ENCODE measurements at regions not wholly inside any gene's neighbourhood (a gene's known extent, or its start where the extent isn't known, plus 50 kb on each side); places are given as distances from the start of the nearest gene placed in this dataset.

GRCh38 chrX:43345166-43345565, 310.9 kb upstream of the MAOA start:
- TF ChIP-seq, protein P1, sequence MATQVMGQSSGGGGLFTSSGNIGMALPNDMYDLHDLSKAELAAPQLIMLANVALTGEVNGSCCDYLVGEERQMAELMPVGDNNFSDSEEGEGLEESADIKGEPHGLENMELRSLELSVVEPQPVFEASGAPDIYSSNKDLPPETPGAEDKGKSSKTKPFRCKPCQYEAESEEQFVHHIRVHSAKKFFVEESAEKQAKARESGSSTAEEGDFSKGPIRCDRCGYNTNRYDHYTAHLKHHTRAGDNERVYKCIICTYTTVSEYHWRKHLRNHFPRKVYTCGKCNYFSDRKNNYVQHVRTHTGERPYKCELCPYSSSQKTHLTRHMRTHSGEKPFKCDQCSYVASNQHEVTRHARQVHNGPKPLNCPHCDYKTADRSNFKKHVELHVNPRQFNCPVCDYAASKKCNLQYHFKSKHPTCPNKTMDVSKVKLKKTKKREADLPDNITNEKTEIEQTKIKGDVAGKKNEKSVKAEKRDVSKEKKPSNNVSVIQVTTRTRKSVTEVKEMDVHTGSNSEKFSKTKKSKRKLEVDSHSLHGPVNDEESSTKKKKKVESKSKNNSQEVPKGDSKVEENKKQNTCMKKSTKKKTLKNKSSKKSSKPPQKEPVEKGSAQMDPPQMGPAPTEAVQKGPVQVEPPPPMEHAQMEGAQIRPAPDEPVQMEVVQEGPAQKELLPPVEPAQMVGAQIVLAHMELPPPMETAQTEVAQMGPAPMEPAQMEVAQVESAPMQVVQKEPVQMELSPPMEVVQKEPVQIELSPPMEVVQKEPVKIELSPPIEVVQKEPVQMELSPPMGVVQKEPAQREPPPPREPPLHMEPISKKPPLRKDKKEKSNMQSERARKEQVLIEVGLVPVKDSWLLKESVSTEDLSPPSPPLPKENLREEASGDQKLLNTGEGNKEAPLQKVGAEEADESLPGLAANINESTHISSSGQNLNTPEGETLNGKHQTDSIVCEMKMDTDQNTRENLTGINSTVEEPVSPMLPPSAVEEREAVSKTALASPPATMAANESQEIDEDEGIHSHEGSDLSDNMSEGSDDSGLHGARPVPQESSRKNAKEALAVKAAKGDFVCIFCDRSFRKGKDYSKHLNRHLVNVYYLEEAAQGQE (IDR thresholded peaks at IDR 0.05; ENCODE audit: insufficient read depth in 1 of 2, low read depth in 2 of 2, low read length in 2 of 2): no peak
- TF ChIP-seq SIN3A (IDR thresholded peaks at IDR 0.05; ENCODE audit: borderline replicate concordance, insufficient read depth, low read length) (no peak), POLR2AphosphoS5 (IDR thresholded peaks at IDR 0.05; ENCODE audit: low read depth, low read length) (no peak), TAF1 (IDR thresholded peaks at IDR 0.05; ENCODE audit: borderline replicate concordance, insufficient read depth, low read length) (no peak), FOXP2 (optimal IDR thresholded peaks at IDR 0.05; ENCODE audit: borderline replicate concordance, extremely low read depth, extremely low read length, insufficient read depth) (no peak)

DNA sequence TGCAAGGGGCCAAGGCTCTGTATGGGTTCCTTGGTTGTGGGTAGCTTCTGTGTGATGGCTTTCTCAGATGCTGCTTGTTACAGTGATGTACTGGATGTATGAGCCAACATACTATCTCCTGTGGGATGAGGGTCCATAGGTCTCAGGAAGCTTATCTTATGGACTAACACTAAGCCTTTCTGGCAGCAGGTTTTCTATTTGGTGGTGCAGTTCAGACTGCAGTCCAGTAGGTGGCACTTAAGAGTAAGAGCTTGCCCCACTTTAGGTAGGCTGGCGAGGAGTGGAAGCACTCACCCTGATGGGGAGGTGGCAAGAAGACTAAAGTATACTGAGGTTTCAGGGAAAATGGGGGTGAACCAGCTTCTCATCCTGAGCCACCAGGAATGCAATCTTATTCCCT, 306.7 kb upstream of the MAOA start:
- TF ChIP-seq SIN3A (IDR thresholded peaks at IDR 0.05; ENCODE audit: borderline replicate concordance, insufficient read depth, low read length) (no peak), TAF1 (IDR thresholded peaks at IDR 0.05; ENCODE audit: borderline replicate concordance, insufficient read depth, low read length) (no peak), POLR2AphosphoS5 (IDR thresholded peaks at IDR 0.05; ENCODE audit: low read depth, low read length) (no peak), FOXP2 (optimal IDR thresholded peaks at IDR 0.05; ENCODE audit: borderline replicate concordance, extremely low read depth, extremely low read length, insufficient read depth) (no peak)
- TF ChIP-seq, protein P1 (IDR thresholded peaks at IDR 0.05; ENCODE audit: insufficient read depth in 1 of 2, low read depth in 2 of 2, low read length in 2 of 2): no peak

DNA sequence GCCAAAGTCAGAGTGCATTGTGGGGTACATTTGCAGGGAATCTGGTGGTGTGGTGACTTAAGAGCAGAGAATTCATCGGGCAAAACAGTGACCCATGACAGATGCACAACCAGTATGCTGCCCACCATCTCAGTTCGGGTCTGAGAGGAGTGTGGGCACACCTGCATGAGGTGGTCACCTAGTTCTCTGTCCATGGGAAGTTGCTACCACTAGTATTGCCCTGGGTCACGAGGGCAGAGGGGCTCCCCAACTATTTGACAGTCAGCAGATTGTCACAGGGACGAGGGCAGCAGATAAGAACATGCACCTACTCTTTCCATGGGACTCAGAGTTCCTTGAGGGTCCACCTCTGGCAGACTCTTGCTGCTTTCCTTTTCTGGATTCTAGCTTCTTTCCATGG, 305.2 kb upstream of the MAOA start:
- TF ChIP-seq SIN3A (IDR thresholded peaks at IDR 0.05; ENCODE audit: borderline replicate concordance, insufficient read depth, low read length) (no peak), TAF1 (IDR thresholded peaks at IDR 0.05; ENCODE audit: borderline replicate concordance, insufficient read depth, low read length) (no peak), FOXP2 (optimal IDR thresholded peaks at IDR 0.05; ENCODE audit: borderline replicate concordance, extremely low read depth, extremely low read length, insufficient read depth) (no peak), POLR2AphosphoS5 (IDR thresholded peaks at IDR 0.05; ENCODE audit: low read depth, low read length) (no peak)
- TF ChIP-seq, protein P1 (IDR thresholded peaks at IDR 0.05; ENCODE audit: insufficient read depth in 1 of 2, low read depth in 2 of 2, low read length in 2 of 2): no peak

DNA sequence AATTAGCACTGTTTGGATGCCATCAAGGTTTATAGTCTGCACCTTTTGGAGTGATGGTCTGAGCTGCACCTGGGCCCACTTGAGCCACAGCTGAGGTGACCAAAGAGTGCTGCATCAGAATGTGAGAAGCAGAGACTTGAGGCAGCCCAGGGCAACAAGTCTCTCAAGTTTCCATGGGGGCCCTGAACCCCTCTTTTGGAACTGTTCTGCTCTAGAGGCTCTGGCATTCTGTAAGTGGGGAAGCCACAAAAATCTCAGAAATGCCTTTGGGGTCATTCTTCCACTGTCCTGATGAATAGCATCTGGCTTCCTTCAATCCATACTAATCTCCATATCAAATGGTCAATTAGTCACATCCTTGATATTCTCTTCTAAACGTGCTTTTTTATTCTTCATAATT, 298.4 kb upstream of the MAOA start:
- no peak for TF ChIP-seq SIN3A (IDR thresholded peaks at IDR 0.05; ENCODE audit: borderline replicate concordance, insufficient read depth, low read length)
- TF ChIP-seq, protein P1 (IDR thresholded peaks at IDR 0.05; ENCODE audit: insufficient read depth in 1 of 2, low read depth in 2 of 2, low read length in 2 of 2): no peak
- TF ChIP-seq FOXP2 (optimal IDR thresholded peaks at IDR 0.05; ENCODE audit: borderline replicate concordance, extremely low read depth, extremely low read length, insufficient read depth): no peak
- no peak for TF ChIP-seq POLR2AphosphoS5 (IDR thresholded peaks at IDR 0.05; ENCODE audit: low read depth, low read length)
- TF ChIP-seq TAF1 (IDR thresholded peaks at IDR 0.05; ENCODE audit: borderline replicate concordance, insufficient read depth, low read length): no peak

GRCh38 chrX:43373032-43373431, 283.1 kb upstream of the MAOA start:
- no peak for TF ChIP-seq FOXP2 (optimal IDR thresholded peaks at IDR 0.05; ENCODE audit: borderline replicate concordance, extremely low read depth, extremely low read length, insufficient read depth)
- TF ChIP-seq SIN3A (IDR thresholded peaks at IDR 0.05; ENCODE audit: borderline replicate concordance, insufficient read depth, low read length): no peak
- TF ChIP-seq, protein P1 (IDR thresholded peaks at IDR 0.05; ENCODE audit: insufficient read depth in 1 of 2, low read depth in 2 of 2, low read length in 2 of 2): no peak
- no peak for TF ChIP-seq TAF1 (IDR thresholded peaks at IDR 0.05; ENCODE audit: borderline replicate concordance, insufficient read depth, low read length)
- no peak for TF ChIP-seq POLR2AphosphoS5 (IDR thresholded peaks at IDR 0.05; ENCODE audit: low read depth, low read length)
